ENCODE measurements at regions not wholly inside any gene's neighbourhood (a gene's known extent, or its start where the extent isn't known, plus 50 kb on each side); places are given as distances from the start of the nearest gene placed in this dataset.
"Not testable (repeated sequence)": the region's sequence is repeated elsewhere in the genome, so short reads cannot be mapped to it uniquely, and the experiment has no call there.

DNA sequence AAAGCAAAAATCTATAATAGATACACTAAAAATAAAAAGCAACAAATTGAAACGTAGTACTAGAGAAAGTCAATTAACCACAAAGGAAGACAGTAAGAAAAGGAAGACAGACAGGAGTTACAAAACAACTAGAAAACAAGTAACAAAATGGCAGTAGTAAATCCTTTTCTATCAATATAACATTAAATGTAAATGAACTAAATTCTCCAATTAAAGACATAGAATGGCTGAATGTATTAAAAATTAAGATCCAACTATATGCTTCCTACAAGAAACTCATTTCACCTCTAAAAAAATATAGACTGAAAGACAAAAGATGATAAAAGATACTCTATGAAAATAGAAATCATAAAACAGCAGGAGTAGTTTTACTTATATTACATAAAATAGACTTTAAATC lies 79.1 kb downstream of the CTH start:
- DNase-seq (ENCODE audit: insufficient read length, low spot score) (no peak), FAIRE-seq (no peak)

- DNase-seq (ENCODE audit: insufficient read length, low spot score): no peak
Observed at GRCh38 chr1:70495370-70495769, 84.3 kb downstream of the CTH start.

GRCh38 chr1:70496181-70496580 lies 85.1 kb downstream of the CTH start:
- DNase-seq (ENCODE audit: insufficient read length, low spot score): no peak
- FAIRE-seq: no peak

More at GRCh38 chr1:70495370-70495769, 84.3 kb downstream of the CTH start:
- peak; percentile 26 for FAIRE-seq

- FAIRE-seq (no peak), DNase-seq (ENCODE audit: insufficient read length, low spot score) (no peak)
Observed at GRCh38 chr1:70497152-70497551, 86.1 kb downstream of the CTH start.

DNA sequence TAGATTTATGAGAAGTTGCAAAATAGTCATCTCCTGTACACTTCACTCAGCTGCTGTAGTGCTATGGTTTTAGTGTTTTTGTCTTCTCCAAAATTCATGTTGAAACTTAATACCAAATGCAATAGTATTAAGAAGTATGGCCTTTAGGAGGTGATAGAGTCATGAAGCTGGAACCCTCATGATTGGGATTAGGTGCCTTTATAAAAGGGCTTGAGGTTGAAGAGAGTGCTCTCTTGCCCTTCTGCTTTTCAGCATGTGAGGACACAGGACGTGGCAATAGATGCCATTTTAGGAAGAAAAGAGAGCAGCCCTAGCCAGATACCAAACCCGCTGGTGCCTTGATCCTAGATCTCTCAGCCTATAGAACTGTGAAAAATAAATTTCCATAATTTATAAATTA lies 87.6 kb downstream of the CTH start:
- DNase-seq (ENCODE audit: insufficient read length, low spot score) (no peak), FAIRE-seq (no peak)

- FAIRE-seq: no peak
Observed at GRCh38 chr1:70499695-70500094, 88.6 kb downstream of the CTH start.

DNA sequence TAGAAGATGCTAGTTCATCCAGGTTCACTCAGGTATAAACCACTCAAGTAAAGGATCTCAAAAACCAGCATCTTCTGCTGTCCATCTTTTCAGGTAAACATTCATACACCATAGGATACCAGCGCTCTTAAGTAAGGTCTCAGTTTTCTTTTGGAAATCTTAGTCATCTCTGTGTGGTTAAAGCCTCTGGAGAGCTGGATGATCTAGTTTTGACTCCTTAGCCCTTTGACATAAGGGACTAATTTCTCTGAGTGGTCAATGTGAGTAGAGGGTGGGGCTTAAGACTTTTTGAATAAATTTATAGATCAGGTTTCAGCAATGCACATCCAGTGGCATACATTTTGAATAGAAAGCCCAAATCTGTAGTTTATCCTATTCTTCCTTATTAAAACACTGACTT lies 92.3 kb downstream of the CTH start:
- DNase-seq (ENCODE audit: insufficient read length, low spot score) (no peak), FAIRE-seq (peak; percentile 26)

More at GRCh38 chr1:70499695-70500094, 88.6 kb downstream of the CTH start:
- no peak for DNase-seq (ENCODE audit: insufficient read length, low spot score)

- FAIRE-seq (peak; percentile 52), DNase-seq (ENCODE audit: insufficient read length, low spot score) (peak; percentile 4)
Observed at GRCh38 chr1:70504176-70504820, 93.2 kb downstream of the CTH start.

- FAIRE-seq: peak; percentile 72
- no peak for DNase-seq (ENCODE audit: insufficient read length, low spot score)
Observed at GRCh38 chr1:70504821-70505193, 93.7 kb downstream of the CTH start.

DNA sequence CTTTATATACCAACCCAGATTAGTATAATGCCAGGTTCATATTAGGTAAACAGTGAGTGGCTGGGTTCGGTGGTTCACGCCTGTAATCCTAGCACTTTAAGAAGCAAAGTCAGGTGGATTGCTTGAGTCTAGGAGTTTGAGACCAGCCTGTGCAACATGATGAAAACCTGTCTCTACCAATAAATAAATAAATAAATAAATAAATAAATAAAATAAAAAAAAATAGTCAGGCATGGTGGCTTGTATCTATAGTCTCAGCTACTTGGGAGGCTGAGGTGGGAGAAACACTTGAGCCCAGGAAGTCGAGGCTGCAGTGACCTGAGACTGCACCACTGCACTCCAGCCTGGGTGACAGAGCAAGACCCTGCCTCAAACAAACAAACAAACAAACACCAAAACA lies 96.9 kb downstream of the CTH start:
- DNase-seq (ENCODE audit: insufficient read length, low spot score); FAIRE-seq: not testable (repeated sequence)

DNA sequence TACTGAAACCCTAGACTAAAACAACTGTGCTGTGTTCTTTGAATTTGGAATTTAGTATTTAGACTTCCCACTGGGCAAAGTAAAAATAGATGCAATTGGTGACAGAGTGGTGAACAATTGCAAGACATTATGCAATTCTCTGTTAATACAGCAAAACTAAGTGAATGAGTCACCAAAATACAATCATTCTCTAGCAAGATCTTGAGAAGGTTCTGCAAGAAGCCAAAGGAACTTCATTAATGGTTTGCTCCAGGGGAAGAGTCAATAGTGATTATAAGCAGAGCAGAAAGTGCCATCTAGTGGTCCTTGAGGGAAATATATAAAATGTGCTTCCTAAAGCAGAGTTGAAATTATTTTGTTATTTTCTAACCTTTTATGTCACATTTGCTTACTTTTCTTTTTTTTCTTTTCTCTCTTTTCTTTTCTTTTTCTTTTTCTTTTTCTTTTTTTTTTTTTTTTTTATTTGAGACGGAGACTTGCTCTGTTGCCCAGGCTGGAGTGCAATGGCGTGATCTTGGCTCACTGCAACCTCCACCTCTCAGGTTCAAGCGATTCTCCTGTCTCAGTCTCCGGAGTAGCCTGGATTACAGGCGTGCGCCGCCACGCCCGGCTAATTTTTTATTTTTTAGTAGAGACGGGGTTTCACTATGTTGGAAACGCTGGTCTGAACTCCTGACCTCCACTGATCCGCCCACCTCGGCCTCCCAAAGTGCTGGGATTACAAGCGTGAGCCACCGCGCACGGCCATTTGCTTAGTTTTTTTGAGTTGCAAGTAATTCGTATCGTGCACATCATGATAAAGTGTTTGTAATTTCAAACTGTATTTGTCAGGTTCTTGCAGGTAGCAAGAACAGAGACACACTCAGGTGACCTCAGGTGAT lies 99.2 kb downstream of the CTH start:
- FAIRE-seq: peak; percentile 93
- peak; percentile 23 for DNase-seq (ENCODE audit: insufficient read length, low spot score)

GRCh38 chr1:70517444-70517843 lies 106.4 kb downstream of the CTH start:
- peak; percentile 87 for FAIRE-seq

DNA sequence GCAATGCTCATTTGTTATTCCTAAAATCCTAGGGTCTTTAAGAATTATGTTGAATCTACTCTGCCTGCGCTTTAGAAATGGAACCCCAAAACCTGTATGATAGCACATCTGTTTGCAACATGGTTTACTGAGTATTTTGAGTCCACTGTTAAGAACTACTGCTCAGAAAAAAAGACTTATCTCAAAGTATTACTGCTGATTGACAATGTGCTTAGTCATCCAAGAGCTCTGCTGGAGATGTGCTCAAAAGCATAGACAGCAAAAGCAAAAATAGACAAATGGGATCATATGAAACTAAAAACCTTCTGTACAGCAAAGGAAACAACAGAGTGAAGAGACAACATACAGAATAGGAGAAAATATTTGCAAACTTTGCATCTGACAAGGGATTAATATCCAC lies 107.0 kb downstream of the CTH start:
- FAIRE-seq: peak; percentile 59

More at GRCh38 chr1:70517444-70517843, 106.4 kb downstream of the CTH start:
- no peak for DNase-seq (ENCODE audit: insufficient read length, low spot score)

GRCh38 chr1:70528590-70529333 lies 117.7 kb downstream of the CTH start:
- FAIRE-seq (peak; percentile 74), DNase-seq (ENCODE audit: insufficient read length, low spot score) (peak; percentile 4)

More for the DNA sequence above, 107.0 kb downstream of the CTH start:
- DNase-seq (ENCODE audit: insufficient read length, low spot score): no peak

- FAIRE-seq (no peak), DNase-seq (ENCODE audit: insufficient read length, low spot score) (no peak)
Observed at GRCh38 chr1:70536708-70537366, 125.8 kb downstream of the CTH start.

DNA sequence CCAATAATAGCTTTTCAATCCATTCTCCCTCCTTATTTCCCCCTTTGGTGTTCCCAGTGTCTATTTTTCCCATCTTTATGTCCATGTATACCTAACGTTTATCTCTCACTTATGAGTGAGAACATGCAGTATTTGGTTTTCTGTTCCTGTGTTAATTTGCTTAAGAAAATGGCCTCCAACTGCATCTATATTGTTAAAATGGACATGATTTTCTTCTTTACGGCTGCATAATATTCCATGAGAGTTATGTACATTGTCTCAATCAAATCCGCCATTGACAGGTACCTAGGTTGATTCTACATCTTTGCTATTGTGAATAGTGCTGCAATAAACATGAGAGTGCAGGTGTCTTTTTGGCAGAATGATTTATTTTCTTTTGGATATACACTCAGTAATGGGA lies 126.7 kb downstream of the CTH start:
- DNase-seq (ENCODE audit: insufficient read length, low spot score): no peak
- no peak for FAIRE-seq

DNA sequence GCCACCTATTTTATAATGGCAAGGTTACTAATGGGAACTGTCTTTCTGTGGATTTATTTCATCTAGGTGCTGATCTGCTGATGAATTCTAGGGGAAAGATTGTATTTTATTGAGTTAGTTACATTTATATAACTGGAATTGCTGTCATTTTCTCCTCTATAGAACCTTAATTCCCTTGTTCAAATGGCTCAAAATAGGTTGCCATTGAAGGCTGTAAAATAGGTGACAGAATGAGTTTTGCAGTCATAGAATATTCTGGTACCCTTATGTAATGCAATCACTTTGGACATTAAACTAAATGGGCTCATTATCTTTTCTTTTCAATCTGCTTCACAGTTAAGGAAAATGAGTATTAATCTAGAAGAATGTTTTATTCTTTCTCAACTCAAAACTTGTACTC lies 131.0 kb downstream of the CTH start:
- FAIRE-seq: no peak
- no peak for DNase-seq (ENCODE audit: insufficient read length, low spot score)

DNA sequence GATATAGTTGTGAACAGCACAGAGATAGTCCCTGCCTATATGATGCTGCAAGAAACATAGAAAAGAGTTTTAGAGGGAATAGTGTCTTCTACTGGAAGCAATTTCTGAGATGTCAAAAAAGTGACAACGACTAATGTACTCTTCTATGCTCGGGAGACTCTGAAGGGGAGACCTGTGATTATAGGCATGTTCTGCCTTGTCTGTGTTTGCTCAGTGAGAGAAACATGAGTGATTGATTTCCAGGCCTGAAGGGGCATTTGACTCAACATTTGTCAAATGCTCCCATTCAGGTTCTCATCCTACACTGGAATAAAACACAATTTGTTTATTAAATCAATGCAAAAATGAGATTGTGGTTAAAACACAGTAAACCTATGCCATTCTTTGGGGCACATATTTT lies 131.8 kb downstream of the CTH start:
- no peak for FAIRE-seq

GRCh38 chr1:70546726-70547125 lies 135.7 kb downstream of the CTH start:
- FAIRE-seq (no peak), DNase-seq (ENCODE audit: insufficient read length, low spot score) (no peak)

More for the DNA sequence above, 131.8 kb downstream of the CTH start:
- DNase-seq (ENCODE audit: insufficient read length, low spot score): no peak

GRCh38 chr1:70552662-70553566 lies 141.8 kb downstream of the CTH start:
- FAIRE-seq (no peak), DNase-seq (ENCODE audit: insufficient read length, low spot score) (no peak)
